GM03348 (cell line): ENCODE measurements at regions not wholly inside any gene's neighbourhood (a gene's known extent, or its start where the extent isn't known, plus 50 kb on each side); places are given as distances from the start of the nearest gene placed in this dataset.

Experiments used
- DNase-seq: peaks from one replicate; pipeline ENCODE4 v3.0.0; 2012; ENCODE audit warnings: low spot score

- no peak for DNase-seq
Measured at GRCh38 chr12:16681196-16681595, 75.2 kb upstream of the LMO3 start.

GRCh38 chr12:16675438-16675837 is 69.5 kb upstream of the LMO3 start:
- DNase-seq, result no peak

DNA sequence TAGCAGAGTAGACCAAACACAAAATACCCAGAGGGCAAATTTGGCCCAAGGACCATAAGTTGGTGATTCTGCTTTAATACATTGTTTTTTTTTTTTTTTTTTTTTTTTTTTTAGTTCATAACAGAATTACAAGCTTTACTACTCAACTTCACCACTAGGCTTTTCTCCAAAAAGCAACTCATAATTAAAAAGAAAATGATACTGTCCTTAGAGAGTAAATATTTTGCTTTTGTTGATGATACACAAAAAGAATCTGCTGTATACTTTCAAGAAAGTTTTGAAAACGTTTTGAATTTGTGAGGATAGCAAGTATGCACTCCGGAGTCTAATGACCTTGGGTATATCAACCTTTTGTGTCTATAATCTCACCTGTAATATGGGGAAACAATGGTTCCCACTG is 68.9 kb upstream of the LMO3 start:
- DNase-seq, result no peak

GRCh38 chr12:16670456-16671050 is 64.6 kb upstream of the LMO3 start:
- no peak for DNase-seq

DNA sequence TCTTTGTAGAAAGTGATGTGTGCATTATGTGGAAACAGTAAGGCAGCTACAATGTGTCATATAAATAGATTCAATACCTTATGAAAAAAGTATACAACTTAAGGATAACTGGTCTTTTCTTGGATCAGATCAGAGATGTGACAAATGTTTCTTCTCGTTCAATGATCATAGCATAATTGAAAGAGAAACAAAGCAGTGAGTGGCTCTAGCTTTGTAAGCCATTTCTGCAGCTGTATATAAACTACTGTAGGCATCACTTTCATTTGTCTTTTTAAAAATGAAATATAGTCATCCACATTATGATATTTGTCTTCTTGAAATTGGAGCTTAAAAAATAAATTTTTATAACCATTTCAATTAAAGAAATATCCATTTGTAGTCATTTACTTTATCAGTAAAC is 63.8 kb upstream of the LMO3 start:
- DNase-seq, result no peak

GRCh38 chr12:16668198-16668597 is 62.2 kb upstream of the LMO3 start:
- DNase-seq, result no peak

GRCh38 chr12:16658699-16659098 is 52.7 kb upstream of the LMO3 start:
- DNase-seq, result no peak
